DMS 273 (cell line): ENCODE measurements at regions not wholly inside any gene's neighbourhood (a gene's known extent, or its start where the extent isn't known, plus 50 kb on each side); places are given as distances from the start of the nearest gene placed in this dataset.

ENCODE experiments used
- DNase-seq: peaks from one replicate; lab custom pipeline; 2025; ENCODE audit not compliant: unreplicated experiment; lab: John Stamatoyannopoulos, UW

DNA sequence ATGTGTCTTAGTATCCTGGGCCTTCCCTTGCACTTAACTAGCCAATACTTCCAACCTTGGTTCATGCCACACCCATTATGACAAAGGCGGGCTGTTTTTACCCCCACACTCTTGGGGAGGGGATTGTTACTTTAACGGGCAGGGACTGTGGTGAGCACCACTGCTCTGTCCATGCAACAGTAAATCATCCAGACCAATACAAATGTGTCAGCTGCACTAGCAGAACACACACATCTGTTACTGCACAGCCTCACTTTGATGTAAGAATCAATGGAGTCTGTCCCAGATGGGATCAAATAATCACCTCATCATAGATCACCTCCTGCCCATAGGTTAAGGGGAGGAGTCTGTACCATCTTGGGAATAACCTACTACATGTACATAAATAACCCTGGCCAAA is 58.1 kb downstream of the NPAP1 start:
- DNase-seq, result no peak

DNA sequence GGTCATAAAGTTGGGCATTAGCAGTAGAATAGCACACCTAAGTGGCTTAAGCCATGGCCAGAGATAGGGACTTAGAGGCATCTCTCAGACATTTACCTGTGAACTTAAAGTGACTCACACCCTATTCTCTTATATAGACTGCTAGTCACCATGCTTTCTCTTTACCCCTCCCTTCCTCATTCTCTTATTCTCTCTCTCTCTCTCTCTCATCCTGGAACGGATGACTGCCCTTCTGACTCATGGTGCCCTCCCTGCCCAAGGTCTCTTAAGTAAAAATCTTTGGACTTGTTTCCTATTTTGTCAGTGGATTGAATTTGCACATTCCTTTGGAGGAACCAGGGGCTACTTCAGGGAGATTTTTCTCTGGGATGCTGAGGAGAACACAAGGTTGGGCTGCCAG is 58.8 kb downstream of the NPAP1 start:
- DNase-seq, result no peak

DNA sequence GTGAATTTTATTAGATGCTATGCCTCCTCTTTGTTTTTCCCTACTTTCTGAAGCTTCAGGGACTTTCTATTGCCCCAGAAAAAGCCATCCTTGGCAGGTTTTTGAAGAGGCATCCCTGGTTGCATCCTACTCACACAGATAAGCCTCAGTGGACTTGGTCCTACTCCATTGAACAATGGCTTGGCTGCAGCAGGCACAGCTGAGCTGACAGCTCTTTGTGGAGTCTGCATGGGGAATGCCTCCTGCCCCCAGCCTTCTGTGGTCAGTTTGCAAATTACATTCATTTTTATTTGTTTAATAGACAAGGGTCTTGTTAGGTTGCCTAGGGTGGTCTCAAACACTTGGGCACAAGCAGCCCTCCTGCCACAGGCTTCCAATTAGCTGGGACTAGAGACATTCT is 69.7 kb downstream of the NPAP1 start:
- DNase-seq, result no peak

DNA sequence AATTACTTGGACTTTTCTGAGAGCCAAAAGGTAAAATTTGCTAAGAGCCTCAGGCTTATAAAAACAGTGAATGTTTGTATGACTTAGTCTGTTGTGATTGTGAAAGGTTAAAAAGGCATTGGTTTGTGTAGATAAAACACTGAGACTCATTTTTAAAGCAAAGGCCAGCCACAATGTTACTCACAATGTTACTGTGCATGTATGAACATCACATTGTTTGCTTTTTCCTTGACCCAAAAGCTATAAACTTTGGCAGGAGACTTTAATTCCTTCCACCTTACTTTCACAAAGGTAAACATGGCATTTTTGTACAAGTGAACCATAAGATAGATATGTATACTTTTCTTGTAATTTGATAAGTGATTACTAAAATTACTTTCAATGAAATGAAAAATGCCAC is 70.5 kb downstream of the NPAP1 start:
- DNase-seq, result no peak

DNA sequence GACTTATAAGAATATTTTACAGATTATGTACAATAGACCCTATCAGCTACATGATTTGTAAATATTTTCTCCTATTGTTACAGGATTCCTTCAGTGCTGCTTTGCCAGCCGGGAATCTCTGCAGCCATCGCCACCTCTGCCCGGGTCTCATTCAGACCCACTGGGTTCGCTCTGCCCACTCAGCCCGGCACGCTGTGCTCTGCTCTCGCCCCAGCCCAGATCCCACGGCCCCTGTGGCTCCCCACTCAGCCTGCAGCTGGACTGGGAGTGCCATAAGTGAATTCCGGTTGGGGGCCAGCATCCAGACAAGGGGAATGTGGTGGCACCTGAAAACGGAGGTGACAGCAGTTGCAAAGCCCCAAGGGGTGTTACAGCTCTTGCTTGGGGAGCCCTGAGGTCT is 71.8 kb downstream of the NPAP1 start:
- no peak for DNase-seq

DNA sequence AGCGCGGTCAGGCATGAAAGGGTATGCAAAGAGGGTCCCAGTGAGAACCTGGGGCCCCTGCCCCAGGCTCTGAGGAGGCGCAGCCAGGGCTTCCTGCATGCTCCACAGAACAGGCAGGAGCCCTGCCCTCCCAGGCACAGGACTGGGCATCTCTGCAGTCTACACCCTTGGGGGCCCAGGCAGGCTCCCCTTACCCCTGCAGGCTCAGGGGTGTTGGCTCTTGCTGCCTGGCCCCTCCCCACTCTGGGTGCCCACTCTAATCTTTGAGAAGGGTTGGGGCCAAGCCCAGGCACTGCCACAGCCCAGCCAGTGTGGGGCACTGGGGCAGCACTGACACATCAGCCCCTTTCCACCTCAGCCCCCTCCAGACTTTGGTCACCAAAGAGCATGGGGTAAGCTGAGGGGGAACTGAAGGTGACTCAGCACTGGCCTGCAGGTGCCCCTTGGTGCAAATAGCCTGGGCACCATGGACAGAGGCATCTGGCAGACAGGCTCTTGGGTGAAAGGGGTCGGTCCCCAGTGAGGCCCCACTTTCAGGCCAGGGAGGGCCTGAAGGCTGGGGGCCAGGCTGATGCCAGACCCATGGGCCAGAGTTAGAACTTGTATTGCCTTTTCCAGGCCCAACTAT is 73.4 kb downstream of the NPAP1 start:
- no peak for DNase-seq

DNA sequence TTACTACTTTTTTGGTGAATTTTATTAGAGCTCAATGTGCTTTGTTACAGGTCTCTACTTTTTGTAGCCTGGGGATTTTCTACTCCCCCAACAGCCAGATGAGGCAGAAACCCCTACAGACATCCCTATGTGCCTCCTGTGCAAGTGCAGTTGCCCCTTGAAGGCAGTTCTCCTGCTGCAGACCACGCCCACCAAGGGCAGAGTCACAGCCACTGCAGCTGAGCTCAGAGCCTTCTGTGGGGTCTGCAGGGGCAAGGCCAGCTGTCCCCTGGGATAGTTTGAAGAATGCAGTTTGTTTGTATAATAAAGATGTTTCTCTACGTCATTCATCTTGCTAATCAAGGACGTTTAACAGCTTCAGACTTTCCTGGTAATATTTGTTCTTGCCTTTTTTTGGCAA is 76.8 kb downstream of the NPAP1 start:
- DNase-seq, result no peak

DNA sequence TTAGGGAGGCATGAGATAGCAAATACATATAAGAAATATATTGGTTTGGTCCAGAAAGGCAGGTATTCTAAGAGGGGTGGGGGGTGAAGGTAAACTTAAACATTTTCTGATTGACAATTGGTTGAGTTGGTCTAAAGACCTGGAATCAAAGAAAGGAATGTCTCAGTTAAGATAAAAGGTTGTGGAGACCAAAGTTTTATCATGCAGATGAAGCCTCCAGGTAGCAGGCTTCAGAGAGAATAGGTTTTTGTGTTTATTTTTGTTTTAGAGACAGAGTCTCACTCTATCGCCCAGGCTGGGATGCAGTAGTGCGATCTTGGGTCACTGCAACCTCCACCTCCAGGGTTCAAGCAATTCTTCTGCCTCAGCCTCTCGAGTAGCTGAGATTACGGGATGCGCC is 80.5 kb downstream of the NPAP1 start:
- no peak for DNase-seq

DNA sequence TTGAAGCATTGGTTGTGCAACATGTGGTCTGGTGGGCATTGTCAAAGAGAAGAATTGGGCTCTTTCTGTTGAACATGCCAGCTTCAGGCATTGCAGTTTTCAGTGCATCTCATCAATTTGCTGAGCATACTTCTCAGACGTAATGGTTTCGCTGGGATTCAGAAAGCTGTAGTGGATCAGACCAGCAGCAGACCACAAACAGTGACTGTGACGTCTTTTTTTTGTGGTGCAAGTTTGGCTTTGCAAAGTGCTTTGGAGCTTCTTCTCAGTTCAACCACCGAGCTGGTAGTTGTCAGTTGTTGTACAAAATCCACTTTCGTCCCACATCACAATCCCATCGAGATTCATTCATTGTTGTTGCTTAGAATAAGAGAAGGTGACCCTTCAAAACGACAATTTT is 84.5 kb downstream of the NPAP1 start:
- DNase-seq, result no peak

DNA sequence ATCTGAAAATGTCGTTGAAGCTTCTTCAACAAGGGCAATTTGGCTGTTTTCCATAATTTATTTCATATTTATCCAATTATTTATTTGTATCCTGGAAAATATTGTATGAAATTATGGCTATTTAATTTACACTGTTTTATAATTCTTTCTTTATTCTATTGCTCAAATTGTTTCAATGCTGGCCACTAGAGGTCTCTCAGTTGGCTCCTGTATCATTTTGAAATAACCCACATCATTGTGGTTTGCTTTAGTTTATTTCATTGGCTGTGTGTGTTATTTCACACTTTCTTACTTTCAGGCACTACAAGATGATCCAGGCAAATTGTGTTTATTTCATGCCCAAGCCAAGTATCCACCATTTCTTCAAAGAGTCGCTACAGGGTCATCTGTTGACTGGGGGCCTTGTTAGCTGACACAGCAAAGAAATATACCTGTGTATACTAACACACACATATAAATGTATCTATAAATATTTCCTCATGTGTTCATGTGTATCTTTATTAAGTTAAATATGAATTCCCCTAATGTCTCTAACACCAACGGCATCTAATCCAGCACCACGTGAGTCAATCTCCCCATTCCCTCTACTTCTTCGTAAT is 86.2 kb downstream of the NPAP1 start:
- peak; percentile 13 for DNase-seq

DNA sequence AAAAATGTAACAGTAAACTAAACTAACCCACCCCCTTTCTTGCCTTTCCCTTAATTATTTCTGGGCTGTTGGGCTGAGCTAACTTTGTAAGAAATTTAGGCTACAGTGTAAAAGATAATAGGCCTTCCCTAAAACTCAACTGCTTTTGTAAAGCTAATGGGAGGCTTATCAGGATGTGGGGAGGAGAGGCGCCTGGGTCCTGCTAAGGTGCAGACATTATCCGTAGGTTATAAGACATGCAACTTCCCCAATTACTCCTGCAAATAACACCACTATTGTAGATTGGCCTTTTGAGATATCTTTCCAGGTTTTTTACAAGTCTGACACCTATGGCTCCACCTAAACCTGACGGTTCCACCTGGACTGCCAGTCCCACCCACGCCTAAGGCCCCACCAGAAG is 88.3 kb downstream of the NPAP1 start:
- DNase-seq, result no peak

DNA sequence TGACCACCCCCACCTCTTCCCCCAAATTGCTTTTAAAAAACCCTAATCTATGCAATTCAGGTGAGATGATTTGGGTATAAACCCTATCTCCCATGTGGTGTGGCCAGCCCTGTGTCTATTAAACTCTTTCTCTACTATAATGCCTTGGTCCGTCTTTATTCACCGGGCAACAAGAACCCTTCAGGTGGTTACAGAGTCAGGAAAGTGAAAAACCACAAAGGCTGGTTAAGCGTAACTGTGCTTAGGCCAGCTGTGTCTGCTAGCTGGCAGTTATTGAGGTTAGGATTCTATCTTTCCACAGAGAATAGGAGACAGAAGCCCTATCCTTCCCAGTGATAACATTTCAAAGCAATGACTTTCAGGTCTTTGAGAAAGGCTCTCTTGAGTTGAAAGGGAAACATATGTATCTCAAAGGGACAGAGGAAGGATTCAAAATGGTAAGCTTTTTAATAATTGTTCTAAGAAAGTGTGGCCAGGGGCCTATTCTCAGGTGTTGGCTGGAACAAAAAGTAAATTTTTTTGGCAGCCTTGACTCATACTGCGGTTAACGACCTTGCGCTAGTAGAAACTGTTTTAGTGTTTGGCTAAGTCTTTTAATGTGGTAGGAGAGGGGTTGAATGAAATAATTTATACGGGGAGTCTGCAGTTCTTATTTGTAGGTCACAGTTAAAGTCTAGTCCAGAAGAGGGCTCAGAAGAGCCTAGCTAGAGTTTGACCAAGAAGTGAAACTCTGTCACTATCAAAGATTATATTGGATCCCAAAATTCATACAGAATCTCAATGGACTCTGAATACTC is 89.0 kb downstream of the NPAP1 start:
- no peak for DNase-seq

DNA sequence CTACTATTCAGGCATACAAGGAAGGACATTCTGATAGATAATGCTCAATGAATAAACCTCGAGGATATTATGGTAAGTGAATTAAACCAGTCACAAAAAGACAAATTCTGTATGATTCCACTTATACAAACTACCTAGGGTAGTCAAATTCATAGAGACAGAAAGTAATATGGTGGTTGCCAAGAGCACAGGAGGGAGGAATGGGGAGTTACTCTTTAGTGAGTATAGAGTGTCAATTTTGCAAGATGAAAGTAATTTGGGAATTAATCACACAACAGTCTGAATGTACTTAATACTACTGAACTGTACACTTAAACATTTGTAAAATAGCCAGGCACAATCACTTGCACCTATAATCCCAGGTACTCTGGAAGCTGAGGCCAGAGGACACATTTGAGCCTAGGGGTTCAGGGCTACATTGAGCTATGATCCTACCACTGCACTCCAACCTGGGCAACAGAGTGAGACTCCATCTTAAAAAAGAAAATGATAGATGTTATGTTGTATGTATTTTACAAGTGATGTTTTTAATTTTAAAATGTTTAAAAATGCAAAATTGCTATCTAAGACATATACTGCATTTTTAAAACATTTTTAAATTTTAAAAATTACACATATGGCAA is 91.0 kb downstream of the NPAP1 start:
- DNase-seq, result no peak

DNA sequence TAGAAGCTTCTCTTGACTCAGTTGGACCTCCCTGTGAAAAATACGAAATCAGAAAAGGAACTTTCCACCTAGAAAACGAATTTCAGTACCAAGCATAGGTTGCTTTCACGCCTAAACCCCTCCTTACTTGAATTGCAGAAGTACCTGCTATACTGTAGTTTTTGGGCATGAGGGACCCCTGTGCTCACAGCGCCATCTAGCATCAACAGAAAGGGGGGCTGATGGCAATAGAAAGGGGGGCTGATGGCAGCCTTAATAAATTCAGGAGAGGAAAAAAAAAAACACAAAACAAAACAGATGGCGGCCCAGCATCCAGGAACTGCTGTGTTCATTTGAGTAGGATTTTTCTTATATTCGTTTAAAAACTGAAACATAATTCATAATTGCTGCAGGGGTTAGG is 96.7 kb downstream of the NPAP1 start:
- peak; percentile 1 for DNase-seq

DNA sequence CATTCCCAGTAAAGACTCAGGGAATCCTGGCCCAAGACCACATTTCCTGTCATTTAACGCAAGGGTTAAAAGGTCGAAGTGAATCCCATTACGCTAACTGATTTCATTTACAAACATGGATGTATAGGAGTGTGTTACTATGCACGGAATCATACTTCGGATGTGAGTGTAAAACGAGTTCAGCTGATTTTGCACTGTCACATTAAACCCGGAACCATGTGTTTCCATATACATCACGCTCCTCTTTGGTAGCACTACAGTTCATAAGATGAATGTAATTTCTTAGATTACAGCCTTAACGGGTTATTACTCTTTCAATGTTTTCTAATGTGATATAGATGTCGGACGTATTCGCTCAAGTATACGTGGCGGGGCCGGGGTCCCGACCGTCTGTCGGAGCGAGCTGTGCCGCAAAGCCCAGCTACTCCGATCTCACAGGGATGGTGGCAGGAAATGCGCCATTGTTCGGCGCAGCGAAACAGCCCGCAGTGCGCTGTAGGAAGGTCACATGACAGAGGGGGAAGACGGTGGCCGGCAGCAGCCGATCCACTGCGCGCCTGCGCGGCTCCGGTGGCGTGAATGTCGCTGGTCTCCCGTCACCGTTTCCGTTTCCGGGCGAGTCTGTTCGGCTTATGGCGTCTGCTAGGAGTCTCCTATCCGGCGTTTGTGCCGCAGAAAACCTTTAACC is 97.3 kb downstream of the NPAP1 start:
- peak; percentile 93 for DNase-seq

DNA sequence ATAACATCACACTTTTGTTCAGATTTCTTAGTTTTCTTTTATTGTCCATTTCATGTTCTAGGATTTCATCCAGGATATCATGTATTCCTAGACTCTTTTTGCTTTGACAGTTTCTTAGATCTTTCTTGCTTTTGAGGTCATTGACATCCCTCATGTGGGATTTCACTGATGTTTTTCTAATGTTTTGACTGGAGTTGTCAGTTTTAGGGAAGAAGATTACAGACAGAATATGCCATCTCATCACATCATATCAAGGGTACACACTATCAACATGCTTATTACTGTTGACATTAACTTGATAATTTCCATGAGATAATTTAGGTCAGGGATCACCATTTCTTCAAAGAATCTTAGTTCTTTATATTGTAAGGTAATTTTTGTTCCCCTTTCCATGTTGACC is 101.7 kb downstream of the NPAP1 start:
- no peak for DNase-seq

DNA sequence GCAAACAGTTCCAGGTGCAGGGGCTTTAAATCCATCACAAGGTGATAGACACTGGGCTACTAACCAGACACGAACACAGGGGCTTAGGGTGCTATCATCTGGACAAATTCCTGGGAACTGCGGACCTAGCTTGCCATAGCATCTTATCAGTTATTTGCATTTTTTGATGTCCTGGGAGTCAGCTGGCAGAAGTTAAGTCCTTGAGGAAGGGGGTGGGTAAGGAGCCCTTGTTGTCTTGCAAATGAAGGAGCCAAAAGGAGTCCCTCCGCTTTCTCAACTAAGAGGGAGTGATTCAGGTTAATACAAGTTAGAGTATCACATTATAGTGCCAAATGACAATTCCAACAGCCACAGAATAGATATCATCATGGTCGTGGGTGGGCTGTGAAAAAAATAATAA is 108.9 kb downstream of the NPAP1 start:
- no peak for DNase-seq

DNA sequence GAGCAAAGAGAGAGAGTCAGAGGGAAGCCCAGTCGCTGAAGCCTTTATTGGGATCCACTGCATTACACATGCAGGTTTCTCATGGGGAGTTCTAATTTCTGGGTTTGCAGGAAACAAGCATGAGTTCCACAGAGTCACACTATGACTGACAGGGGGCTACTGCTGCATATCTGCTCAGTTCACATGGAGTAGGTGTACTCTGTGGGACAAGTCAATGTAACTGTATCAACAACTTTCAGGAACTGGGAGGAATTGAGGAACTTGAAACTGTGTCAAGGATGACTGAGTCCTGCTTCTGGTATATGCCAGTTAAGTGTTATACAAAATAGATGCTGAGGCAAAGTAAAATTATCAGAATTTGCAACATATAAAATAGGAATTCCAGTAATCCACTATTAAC is 110.8 kb downstream of the NPAP1 start:
- no peak for DNase-seq

DNA sequence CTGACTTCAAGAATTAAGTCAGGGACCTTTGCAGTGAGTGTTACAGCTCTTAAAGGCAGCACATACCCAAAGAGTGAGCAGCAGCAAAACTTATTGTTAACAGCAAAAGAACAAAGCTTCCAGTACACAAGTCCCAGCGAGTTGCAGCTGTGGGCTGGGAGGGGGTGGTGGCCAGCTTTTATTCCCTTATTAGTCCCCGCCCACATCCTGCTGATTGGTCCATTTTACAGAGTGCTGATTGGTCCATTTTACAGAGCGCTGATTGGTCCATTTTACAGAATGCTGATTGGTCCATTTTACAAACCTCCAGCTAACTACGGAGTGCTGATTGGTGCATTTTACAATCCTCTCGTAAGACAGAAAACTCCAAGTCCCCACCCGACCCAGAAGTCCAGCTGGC is 127.0 kb downstream of the NPAP1 start:
- DNase-seq, result peak; percentile 0

DNA sequence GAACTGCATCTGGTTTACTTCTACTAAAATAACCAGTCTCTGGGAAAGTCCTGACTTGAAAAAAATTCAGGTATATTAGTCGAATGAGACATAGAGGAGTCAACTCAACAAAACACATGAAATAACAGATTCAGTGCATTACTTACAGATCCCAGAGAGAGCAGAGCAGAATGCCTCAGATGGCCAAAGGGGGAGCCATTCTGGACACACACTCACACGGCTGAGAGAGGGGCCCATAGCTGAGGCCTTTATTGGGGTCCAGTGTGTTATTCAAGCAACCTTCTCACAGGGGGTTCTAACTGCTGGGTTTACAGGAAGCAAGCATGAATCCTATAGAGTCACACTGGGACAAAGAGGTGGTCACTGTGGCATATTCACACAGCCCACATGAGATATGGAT is 135.1 kb upstream of the SNRPN start:
- DNase-seq, result no peak

DNA sequence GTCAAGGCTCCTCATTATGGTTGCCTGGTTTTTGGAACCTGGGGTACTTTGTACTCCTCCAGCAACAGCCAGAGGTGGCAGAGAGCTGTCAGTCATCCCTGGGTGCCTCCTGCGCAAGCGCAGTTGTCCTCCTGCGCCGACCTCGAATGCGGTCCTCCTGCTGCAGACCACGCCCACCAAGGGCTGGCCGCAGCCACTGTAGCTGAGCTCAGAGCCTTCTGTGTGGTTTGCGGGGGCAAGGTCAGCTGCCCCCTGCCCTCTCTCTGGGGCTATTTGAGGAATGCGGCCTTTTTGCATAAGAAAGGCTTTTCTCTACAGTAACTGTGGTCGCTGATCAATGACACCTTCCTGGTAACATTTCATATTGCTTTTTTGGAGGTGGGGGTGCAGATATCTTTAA is 131.3 kb upstream of the SNRPN start:
- DNase-seq, result peak; percentile 35

DNA sequence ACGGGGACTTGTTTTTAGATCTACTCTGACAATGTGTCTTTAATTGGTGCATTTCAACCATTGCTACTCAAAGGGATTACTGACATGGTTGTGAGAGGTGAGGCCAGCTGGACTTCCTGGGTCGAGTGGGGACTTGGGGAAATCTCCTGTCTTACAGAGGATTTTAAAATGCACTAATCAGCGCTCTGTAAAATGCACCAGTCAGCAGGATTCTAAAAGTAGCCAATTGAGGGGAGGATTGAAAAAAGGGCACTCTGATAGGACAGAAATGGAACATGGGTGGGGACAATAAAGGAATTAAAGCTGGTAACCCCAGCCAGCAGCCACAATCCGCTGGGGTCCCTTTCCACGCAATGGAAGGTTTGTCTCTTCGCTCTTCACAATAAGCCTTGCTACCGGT is 122.5 kb upstream of the SNRPN start:
- DNase-seq, result no peak
